ENCODE measurements at regions not wholly inside any gene's neighbourhood (a gene's known extent, or its start where the extent isn't known, plus 50 kb on each side); places are given as distances from the start of the nearest gene placed in this dataset.
A peak's percentile ranks its signal among the peaks of the same experiment; 100 is the strongest.

DNA sequence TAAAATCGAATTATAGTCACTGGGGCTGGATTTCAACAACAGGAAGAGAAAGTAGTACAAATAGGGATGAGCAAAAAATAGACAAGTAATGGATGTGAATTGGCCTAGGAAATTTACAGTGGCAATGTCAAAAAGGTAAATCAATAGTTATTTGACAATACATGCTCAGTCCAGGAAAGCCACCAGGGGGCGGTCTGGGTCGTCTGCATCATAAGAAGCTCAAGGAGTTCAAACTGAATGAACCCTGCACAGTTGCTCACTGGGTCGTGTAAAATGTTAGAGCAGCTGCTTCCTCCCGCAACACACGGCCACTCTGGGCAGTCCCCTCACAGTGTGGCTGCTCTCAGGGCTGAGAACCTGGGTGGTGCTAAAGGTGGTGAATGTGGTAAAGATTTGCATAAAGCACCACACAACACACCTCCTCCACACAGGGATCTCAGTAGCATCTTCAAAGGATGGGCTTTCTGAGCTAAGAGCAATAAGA, 85.9 kb downstream of the ZNF280B start (continued):
- TF ChIP-seq, protein P1, sequence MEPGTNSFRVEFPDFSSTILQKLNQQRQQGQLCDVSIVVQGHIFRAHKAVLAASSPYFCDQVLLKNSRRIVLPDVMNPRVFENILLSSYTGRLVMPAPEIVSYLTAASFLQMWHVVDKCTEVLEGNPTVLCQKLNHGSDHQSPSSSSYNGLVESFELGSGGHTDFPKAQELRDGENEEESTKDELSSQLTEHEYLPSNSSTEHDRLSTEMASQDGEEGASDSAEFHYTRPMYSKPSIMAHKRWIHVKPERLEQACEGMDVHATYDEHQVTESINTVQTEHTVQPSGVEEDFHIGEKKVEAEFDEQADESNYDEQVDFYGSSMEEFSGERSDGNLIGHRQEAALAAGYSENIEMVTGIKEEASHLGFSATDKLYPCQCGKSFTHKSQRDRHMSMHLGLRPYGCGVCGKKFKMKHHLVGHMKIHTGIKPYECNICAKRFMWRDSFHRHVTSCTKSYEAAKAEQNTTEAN (CRISPR knock-in tag; IDR thresholded peaks at IDR 0.05): 0 out of 2 replicates have a peak, but pooled peaks have one; percentile 74
- TF ChIP-seq, protein P2, sequence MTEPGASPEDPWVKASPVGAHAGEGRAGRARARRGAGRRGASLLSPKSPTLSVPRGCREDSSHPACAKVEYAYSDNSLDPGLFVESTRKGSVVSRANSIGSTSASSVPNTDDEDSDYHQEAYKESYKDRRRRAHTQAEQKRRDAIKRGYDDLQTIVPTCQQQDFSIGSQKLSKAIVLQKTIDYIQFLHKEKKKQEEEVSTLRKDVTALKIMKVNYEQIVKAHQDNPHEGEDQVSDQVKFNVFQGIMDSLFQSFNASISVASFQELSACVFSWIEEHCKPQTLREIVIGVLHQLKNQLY (CRISPR knock-in tag; conservative IDR thresholded peaks at IDR 0.05): peak in 1 of 2 experiments; percentile 36; a peak in 1 of 4 replicates
- TF ChIP-seq ZNF174 (CRISPR knock-in tag; IDR thresholded peaks at IDR 0.05): no peak
- no peak for TF ChIP-seq HNRNPUL1 (IDR thresholded peaks at IDR 0.05; ENCODE audit: low read length)
- TF ChIP-seq TAF15 (IDR thresholded peaks at IDR 0.05; ENCODE audit: low read depth, low read length): no peak
- TF ChIP-seq, protein P3, sequence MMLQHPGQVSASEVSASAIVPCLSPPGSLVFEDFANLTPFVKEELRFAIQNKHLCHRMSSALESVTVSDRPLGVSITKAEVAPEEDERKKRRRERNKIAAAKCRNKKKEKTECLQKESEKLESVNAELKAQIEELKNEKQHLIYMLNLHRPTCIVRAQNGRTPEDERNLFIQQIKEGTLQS (IDR thresholded peaks at IDR 0.05): no peak
- TF ChIP-seq, protein P3 (CRISPR knock-in tag; conservative IDR thresholded peaks at IDR 0.05): peak; percentile 33; the same call in 1 of the 2 replicates
- TF ChIP-seq ZNF24 (IDR thresholded peaks at IDR 0.05): no peak; the same call in 1 of the 2 replicates
- no peak for TF ChIP-seq KHSRP (IDR thresholded peaks at IDR 0.05)
- no peak for TF ChIP-seq ARNT (IDR thresholded peaks at IDR 0.05)
- TF ChIP-seq JUND (IDR thresholded peaks at IDR 0.05; ENCODE audit: borderline replicate concordance, low read depth, low read length): peak; percentile 61; the same call in 1 of the 2 replicates
- no peak for TF ChIP-seq JUND (tag; IDR thresholded peaks at IDR 0.05; ENCODE audit: borderline replicate concordance, low read depth, low read length)
- 0 out of 2 replicates have a peak, but pooled peaks have one; percentile 33 for TF ChIP-seq FOXP1 (CRISPR knock-in tag; IDR thresholded peaks at IDR 0.05)
- TF ChIP-seq, protein P4, sequence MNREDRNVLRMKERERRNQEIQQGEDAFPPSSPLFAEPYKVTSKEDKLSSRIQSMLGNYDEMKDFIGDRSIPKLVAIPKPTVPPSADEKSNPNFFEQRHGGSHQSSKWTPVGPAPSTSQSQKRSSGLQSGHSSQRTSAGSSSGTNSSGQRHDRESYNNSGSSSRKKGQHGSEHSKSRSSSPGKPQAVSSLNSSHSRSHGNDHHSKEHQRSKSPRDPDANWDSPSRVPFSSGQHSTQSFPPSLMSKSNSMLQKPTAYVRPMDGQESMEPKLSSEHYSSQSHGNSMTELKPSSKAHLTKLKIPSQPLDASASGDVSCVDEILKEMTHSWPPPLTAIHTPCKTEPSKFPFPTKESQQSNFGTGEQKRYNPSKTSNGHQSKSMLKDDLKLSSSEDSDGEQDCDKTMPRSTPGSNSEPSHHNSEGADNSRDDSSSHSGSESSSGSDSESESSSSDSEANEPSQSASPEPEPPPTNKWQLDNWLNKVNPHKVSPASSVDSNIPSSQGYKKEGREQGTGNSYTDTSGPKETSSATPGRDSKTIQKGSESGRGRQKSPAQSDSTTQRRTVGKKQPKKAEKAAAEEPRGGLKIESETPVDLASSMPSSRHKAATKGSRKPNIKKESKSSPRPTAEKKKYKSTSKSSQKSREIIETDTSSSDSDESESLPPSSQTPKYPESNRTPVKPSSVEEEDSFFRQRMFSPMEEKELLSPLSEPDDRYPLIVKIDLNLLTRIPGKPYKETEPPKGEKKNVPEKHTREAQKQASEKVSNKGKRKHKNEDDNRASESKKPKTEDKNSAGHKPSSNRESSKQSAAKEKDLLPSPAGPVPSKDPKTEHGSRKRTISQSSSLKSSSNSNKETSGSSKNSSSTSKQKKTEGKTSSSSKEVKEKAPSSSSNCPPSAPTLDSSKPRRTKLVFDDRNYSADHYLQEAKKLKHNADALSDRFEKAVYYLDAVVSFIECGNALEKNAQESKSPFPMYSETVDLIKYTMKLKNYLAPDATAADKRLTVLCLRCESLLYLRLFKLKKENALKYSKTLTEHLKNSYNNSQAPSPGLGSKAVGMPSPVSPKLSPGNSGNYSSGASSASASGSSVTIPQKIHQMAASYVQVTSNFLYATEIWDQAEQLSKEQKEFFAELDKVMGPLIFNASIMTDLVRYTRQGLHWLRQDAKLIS (CRISPR knock-in tag; IDR thresholded peaks at IDR 0.05): no peak
- TF ChIP-seq ZNF282 (CRISPR knock-in tag; IDR thresholded peaks at IDR 0.05): 0 out of 2 replicates have a peak, but pooled peaks have one; percentile 32
- 0 out of 4 replicates have a peak, but pooled peaks of 1 of the 2 experiments have one; percentile 3 for TF ChIP-seq FOXK2 (conservative IDR thresholded peaks at IDR 0.05 in 1 of 2, IDR thresholded peaks at IDR 0.05 in 1 of 2; ENCODE audit: low read depth in 2 of 2)
- TF ChIP-seq PTTG1 (tag; IDR thresholded peaks at IDR 0.05; ENCODE audit: low read depth): no peak
- TF ChIP-seq HOXB6 (CRISPR knock-in tag; IDR thresholded peaks at IDR 0.05; ENCODE audit: borderline replicate concordance): peak; percentile 84; the same call in 1 of the 2 replicates
- TF ChIP-seq, protein P5, sequence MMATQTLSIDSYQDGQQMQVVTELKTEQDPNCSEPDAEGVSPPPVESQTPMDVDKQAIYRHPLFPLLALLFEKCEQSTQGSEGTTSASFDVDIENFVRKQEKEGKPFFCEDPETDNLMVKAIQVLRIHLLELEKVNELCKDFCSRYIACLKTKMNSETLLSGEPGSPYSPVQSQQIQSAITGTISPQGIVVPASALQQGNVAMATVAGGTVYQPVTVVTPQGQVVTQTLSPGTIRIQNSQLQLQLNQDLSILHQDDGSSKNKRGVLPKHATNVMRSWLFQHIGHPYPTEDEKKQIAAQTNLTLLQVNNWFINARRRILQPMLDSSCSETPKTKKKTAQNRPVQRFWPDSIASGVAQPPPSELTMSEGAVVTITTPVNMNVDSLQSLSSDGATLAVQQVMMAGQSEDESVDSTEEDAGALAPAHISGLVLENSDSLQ (IDR thresholded peaks at IDR 0.05): peak; percentile 45; the same call in 1 of the 2 replicates
- no peak for TF ChIP-seq GABPA (tag; conservative IDR thresholded peaks at IDR 0.05; ENCODE audit: low read depth)
- peak; percentile 34; the same call in 1 of the 2 replicates for TF ChIP-seq PYGO2 (tag; IDR thresholded peaks at IDR 0.05)
